HG03354 (cell line): ENCODE measurements at regions not wholly inside any gene's neighbourhood (a gene's known extent, or its start where the extent isn't known, plus 50 kb on each side); places are given as distances from the start of the nearest gene placed in this dataset.

Source experiments
- ATAC-seq: cut with Tn5 transposase; IDR thresholded peaks from one replicate; pipeline ENCODE4 v1.9.1; 2021; ENCODE audit warnings: mild to moderate bottlenecking; ENCODE audit not compliant: unreplicated experiment, poor library complexity, severe bottlenecking

DNA sequence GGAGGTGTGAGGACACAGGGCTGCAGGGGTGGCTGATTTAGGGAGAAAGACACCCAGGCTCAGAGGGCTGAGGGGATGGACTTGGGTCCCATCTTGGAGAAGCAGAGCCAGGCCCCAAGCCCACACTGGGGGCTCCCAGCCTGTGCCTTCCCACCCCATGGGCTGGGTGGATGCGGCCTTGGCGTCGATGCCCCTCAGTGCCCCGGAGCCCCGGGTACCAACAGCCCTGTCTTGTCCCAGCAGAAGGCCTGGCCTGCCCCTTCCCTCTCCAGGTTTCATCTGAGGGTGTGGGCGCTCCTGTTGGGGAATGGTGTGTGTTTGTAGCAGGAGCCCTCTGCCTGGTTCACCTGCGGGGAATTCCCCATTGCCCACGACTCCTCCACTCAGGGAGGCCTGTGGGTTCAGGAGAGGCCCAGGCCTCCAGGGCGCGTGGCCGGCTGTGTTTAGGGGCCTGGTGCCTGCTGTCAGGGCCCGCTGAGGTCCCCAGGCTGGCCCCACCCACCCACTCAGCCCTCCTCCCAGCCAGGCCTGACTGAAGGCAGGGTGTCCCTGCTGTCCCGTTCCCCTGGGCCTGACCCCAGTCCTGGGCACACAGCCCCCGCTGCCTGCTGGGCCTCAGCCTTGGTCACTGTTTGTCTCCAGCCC lies 51.1 kb upstream of the BEGAIN start:
- no peak for ATAC-seq

DNA sequence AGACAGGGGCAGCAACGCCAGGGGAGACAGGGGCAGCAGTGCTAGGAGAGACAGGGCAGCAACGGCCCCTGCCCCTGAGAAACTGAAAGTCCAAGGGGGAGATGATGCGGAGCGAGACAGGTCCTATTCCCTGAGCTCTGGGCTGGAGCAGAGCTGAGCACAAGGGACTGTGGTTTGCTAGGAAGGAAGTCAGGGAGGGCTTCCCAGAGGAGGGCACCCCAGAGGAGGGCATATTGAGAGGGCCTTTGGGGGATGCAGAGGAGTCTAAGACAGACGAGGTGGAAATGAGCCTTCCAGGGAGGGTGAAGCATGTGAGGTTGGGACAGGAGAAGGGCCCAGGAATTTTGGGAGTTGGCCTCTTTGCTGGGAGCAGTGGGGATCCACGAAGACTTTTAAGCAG lies 52.1 kb upstream of the BEGAIN start:
- ATAC-seq: no peak

DNA sequence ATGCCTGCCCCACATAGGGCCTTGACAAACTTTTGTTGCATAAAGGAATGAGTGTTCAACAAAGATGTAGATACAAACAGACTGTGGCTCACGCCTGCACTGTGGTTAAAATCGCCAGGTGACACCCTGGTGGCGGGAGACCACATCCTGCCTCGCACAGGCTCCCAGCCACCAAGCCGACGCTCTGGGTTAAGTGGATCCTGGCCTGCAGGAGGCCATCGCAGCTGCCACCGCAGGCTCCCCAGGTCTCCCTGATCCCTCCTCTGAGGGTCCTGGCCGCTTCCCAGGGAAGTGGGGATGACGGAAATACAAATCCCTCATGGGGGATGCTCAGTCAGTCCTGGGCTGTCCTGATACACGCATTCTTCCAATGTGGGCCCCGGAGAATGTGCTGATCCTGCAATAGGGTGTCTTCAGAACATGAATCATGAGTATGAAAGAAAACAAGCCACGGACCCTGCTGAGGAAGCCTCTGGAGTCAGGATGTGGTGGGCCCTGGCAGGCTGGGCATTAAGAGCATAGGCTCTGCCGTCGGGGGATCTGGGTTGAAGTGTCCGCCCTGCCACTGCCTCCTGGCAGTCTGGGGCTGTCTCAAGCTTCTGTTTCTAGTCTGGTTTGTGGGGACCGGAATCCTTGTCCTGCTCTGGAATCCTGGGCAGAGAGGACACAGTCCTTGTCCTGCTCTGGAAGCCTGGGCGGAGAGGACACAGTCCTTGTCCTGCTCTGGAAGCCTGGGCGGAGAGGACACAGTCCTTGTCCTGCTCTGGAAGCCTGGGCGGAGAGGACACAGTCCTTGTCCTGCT lies 53.5 kb upstream of the BEGAIN start:
- peak; percentile 95 for ATAC-seq

DNA sequence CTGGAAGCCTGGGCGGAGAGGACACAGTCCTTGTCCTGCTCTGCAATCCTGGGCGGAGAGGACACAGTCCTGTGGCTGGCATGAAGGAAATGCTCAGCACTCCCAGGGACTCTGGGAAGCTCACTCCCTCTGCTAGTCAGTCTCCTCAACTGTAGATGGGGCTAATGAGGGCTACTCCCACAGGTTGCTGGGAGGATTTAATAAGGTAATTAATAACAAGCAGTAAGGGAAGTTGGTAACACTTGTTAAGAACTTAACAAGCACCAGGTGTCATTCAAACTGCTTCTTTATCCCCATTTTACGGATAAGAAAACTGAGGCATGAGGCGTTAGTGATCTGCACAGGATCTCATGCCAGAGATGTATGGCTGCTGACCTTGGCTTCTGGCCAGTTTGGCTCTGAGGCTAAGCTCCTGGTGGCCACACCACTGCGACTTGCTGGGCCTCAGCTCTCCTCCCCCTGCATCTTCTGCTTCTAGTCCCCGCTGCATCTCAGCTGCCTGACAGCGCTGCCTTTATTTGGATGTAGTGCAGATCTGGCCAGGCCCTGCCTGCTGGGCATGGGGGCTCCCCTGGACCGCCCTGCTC lies 54.1 kb upstream of the BEGAIN start:
- no peak for ATAC-seq

DNA sequence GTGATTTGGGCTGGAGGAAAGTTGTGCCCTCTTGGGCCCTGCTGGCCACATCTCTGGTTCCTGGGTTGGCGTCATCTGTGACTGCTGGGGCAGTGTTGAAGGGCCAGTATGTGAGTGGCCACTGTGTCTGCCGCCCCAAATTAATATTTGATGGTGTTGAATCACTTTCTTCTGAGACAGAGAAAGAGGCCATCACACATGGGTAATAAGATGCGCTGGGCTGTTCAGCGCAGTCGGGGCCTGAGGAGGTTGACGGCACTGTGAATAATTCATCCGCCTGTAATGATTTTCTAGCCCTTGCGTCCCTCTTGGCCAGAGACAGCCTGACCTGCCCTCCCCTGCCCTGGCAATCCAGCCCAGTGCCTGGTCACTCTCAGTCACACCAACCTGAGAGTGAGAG lies 56.2 kb upstream of the BEGAIN start:
- no peak for ATAC-seq

DNA sequence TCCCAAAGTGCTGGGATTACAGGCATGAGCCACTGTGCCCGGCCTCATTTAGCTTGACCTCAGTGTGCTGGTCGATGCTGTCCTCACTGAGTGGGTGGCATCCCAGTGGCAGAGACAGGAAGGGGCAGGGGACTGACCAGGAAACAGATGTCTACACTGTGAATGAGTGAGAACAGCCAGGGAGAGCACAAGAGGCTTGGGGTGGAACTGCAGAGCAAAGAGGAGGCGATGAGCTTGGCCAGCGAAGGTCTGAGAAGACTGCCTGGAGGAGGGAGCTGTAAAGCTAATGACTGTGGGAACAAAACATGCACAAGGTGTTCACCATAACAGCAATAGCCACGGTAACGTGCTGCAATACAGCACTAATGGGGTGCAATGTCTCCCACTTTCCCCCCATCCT lies 57.2 kb upstream of the BEGAIN start:
- no peak for ATAC-seq

DNA sequence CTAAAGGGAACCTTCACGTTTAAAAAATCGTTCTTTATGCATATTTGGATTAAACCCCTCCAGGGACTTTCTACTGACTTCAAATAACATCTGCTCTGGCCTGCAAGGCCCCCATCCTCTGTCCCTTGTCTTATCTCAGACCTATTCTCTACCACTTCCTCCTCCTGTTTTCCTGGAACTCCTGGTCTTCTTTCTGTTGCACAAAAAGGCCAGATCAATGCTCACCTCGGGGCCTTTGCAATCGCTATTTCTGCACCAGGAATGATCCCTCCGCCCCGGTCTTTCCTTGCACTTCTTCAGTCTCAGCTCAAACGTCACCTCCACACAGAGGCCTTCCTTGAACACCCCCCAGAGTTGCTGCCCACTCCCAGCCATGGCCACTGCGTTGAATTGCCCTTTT lies 57.6 kb upstream of the BEGAIN start:
- ATAC-seq: no peak

DNA sequence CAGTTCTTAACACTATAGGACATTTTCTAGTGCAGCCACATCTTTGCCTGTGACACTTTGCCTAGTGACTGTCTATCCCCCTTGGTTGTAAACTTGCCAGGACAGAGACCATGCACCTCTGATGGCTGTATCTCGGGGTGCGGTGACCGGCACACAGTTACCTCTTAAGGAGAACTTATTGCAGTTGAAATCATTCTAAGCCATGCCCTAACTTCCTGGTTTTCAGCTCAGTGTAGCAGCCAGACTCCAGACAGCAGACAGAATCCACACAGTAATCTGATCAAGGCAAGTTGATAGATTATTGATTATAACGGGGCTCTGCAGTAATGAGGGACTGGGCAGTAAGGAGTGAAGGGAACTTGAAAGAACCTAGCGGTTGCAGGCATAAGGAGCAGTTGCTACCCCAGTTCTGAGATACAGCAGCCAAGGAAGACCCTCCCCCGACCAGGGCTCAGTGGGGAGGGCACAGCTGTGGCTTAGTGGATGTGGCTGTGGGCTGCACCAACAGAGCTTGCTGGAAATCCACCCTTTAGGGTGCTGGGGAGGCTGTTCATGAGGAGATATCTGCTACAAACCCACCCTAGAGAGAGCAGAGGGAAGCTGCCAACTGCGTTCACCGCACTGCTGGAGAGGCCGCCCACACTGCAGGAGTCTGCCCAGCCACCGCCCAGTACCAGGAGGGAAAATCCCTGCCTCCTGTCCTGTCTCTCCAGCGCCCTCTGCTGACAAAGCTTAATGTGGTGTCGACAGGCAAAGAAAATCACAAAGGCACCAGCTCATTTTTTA lies 58.2 kb upstream of the BEGAIN start:
- ATAC-seq: peak; percentile 66

DNA sequence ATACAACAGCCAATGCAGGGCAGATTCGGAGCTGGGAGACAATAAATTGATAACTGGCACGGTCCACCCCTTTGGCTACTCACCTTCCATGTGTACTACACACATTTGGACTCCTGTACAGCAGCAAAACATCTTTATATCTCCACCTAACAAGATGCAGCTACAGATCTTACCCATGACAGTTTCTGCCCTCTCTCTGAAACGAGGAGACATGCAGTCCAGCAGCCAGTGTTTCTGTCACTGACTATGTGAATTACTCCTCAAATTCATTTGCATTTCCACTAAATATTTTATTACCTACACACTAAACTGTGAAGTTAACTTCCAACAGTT lies 58.7 kb upstream of the BEGAIN start:
- no peak for ATAC-seq

DNA sequence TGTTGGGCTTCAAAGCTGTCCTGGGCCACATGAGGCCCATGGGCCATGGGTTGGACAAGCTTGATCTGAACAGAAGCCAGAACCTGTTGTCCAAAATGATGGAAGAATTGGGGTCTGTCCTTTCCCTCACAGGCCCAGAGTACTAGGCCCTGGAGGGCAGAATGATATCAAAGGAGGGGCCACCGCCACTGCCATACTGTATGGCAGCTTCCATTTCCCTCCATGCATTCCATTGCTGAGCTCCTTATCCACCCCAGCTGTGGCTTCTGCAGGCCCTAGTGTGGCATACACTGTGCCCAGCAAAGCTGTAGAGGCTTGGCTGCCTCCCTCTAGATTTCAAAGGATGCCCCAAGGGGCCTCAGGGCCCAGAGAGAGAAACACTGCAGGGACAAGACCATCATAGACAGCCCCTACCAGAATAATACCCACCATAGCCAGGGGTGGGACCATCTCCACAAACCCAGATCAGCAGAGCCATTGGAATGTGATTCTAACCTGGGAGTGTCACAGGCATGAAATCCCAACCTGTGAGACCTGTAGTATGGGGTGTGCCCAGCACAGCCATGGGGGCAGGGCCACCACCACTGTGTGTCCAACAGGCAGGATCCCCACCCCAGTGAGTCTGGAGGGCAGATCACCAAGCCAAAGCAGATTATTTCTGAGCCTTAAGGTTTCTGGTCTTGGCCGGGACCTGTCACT lies 61.4 kb upstream of the BEGAIN start:
- no peak for ATAC-seq

DNA sequence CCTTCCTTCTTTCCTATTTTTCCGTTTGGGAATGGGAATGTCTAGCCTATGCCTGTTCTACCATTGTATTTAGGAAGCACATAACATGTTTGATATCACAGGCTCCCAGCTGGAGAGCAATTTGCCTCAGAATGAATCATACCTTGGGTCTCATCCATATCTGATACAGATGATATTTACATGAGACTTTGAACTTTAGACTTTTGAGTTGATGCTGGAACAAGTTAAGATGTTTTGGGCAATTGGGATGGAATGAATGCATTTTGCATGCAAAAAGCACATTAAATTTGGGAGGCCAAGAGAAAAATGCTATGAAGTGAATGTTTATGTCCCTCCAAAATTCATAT lies 61.9 kb upstream of the BEGAIN start:
- no peak for ATAC-seq

DNA sequence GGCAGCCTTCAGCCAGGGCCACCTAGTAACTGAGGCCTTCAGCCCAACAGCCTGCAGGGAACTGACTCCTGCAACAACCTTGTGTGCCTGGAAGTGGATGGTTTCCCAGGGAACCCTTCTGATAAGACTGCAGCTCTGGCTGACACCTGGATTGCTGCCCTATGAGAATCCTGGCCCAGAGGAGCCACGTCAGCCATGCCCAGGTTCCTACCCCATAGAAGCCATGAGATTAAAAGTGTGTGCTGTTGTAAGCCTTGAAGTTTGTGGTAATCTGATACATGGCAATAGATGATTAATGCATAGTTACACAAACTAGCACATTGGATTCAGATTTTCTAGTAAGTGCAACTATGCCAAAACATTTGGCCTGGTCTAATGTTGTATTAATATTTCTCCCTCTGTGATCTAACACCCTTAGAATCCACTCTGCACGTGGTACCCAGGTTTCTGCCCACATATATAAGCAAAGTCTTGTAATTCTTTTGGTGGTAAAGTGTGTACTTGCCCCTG lies 64.8 kb upstream of the BEGAIN start:
- ATAC-seq: no peak

DNA sequence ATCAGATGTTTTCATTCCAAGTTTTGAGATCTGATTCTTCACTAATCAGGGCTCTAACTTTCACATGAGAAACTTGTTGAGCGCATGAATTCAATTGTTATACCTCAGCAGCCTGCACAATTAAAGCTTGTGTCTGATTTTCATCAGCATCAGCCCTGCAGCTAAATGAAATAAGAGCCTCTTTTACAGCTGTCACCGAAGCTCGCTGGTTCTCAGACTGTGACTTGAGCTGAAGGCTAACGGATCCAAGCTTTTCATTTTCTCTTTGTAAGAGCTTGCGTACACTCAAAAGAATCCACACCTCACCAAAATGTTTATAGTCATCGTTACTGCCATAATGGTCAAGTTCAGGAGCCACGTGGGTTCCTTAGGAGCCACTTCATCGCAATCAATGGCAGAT lies 65.5 kb upstream of the BEGAIN start:
- no peak for ATAC-seq

DNA sequence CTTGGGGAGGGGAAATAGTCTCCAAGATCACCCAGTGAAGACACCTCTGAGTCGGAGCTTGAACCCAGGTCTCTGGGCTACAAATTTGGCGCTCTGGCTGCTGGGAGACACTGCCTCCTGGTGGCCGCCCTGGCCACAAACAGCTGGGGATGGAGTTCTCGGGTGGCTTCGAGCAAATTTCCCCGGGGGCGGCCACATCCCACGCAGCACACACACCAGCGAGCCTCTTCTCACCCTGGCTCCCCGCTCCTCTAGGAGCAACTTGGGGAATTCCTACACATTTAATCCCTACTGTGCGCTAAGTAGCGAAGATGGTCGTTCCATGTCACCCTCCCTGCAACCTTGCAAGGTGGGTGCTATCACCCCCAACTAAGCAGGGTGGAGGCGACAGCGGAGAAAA lies 66.2 kb upstream of the BEGAIN start:
- ATAC-seq: no peak

DNA sequence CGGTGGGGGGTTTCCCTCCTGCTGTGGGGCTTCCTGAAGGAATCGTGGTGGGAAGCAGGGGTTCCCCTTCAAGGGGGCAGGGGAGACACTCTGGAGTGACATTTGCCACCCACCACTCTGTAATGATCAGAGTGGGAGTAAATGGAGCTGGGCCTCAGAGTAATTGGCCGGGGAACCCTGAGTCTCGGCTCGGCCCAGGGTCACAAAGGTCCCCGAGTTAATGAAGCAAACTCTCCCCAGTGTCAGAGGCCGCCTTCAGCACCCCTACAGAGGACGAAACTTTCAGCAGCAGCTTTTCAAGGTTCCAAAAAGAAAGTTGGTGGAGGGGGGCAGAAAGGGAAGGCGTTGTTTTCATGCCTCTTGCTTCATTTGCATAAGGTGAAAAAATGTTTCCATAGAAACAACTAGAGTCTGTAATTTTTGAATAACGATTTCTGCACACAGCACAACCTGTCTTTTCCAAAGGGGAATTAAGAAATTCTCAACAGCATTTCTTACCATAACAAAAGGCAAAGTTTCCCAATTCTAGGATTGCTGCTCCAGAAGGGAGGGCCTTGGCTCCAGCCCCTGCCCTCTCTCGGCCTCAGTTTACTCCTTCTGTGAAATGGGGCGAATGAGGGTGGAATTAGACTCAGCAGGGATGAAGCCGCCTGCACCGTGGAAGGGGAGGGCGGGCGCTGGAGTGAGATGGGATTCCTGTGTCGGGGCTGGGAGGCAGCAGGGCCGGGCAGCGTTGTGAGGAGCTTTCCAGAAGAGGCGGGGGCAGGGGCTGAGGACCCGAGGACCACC lies 67.0 kb upstream of the BEGAIN start:
- no peak for ATAC-seq

DNA sequence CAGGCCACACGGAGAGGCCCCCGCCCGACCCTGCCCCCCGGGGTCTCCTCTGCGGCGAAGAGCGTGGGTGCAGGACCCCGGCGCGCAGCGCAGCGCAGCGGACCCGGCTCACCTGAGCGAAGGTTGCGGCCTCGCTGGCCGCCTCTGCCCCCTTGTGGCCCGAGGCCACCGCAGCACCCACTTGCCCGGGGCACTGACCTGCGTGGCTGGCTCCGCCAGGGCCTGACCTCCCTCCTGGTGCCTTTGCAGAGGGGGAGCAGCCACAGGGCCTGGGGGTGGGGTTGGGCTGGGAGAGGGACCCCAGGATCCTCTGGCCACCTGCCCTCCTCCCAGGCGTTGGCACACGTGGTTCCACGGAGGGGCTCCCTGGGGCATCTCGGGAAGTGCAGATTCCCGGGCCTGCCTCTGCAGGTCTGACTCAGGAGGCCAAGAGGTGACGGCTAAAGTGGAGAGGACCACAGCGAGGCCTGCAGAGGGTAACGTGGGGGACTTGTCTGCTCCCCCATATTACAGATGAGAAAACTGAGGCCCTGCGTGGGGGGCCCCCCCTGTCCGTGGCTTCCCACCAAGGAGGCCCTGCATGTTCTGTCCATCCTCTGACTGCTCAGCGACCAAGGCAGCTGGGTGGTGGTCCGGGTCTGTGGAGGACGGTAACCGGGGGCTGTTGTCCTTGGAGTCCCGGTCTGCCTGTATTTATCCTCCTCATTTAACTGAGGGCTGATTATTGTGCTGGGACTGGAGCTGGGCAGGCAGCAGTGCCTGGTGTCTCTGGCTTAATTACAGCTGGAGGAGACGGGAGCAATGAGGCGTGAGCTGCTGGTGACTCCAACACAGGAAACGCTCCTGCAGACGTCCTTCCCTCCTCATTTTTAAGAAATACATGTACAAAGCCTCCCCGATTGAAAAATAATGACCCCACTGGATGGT lies 67.9 kb upstream of the BEGAIN start:
- ATAC-seq: no peak

DNA sequence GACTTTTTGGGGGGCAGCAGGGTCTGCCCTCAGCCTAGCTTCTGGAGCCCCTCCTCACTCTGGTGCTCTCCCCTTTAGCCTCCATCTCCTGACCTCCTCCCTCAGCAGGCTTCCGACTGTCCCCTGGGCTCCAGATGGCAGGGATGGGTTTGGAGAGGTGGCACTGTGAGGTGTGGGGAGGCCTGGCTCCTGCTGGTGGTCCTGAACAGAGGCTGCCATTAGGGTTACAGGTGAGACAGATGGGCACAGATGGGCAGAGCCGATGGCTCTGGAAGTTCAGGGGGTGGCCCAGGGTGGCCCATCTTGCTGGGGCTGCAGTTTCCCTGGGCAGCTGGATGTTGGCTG lies 68.5 kb upstream of the BEGAIN start:
- ATAC-seq: no peak

DNA sequence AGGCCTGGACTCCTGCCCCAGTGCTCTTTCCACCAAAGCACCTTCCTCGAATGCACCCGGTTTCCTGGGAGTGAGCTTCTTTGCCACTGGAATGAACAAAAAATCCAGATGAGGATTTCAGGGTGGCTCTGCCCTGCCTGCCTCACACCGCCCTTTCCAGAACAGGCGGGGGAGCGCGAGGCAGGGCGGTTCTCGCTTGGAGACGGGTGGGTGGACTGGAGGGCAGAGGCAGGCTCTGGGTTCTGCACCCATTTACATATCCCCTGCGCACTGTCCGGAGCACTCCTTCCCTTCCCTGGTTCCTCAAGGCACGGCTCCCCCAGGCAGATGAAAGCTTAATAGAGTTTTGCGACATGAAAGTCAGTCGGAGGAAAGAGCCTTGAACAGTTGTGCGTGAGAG lies 69.7 kb upstream of the DLK1 start:
- ATAC-seq: no peak
